GM23248 (cell line): ENCODE measurements at regions not wholly inside any gene's neighbourhood (a gene's known extent, or its start where the extent isn't known, plus 50 kb on each side); places are given as distances from the start of the nearest gene placed in this dataset.

Source experiments
- DNase-seq: peaks from one replicate; pipeline ENCODE4 v3.0.0-alpha.2; 2015
- H2AFZ ChIP-seq: fragments of 200-600 bp; sonication (generic); 2 replicates; pipeline ENCODE4 v1.6.1; 2016; ENCODE audit warnings: antibody characterized with exemption
- H3F3A ChIP-seq: fragments of 200-600 bp; sonication (generic); 2 replicates; pipeline ENCODE4 v1.6.1; 2016; ENCODE audit warnings: mild to moderate bottlenecking, antibody characterized with exemption, mixed run types; ENCODE audit not compliant: insufficient read depth
- H3K27ac ChIP-seq: fragments of 200-600 bp; sonication (generic); 2 replicates; pipeline ENCODE4 v1.5.1; 2016; ENCODE audit warnings: mild to moderate bottlenecking
- H3K27me3 ChIP-seq: fragments of 200-600 bp; sonication (generic); replicated peaks from 2 replicates; pipeline ENCODE4 v1.6.1; 2016; ENCODE audit warnings: mild to moderate bottlenecking; ENCODE audit not compliant: insufficient read depth
- H3K36me3 ChIP-seq: fragments of 200-600 bp; sonication (generic); 2 replicates; pipeline ENCODE4 v1.6.1; 2016; ENCODE audit warnings: low read depth, mild to moderate bottlenecking
- H3K4me1 ChIP-seq: fragments of 200-600 bp; sonication (generic); 2 replicates; pipeline ENCODE4 v1.6.1; 2016; ENCODE audit warnings: mild to moderate bottlenecking; ENCODE audit not compliant: insufficient read depth
- H3K4me2 ChIP-seq: fragments of 200-600 bp; sonication (generic); one replicate; pipeline ENCODE4 v1.6.1; 2016; ENCODE audit warnings: mild to moderate bottlenecking; ENCODE audit not compliant: unreplicated experiment
- H3K4me3 ChIP-seq: fragments of 200-600 bp; sonication (generic); 2 replicates; pipeline ENCODE4 v1.5.1; 2016; ENCODE audit warnings: mild to moderate bottlenecking
- H3K79me2 ChIP-seq: fragments of 200-600 bp; sonication (generic); 2 replicates; pipeline ENCODE4 v1.6.1; 2016; ENCODE audit warnings: mild to moderate bottlenecking; ENCODE audit not compliant: insufficient read depth
- H3K9ac ChIP-seq: fragments of 200-600 bp; sonication (generic); 2 replicates; pipeline ENCODE4 v1.6.1; 2016; ENCODE audit warnings: mild to moderate bottlenecking
- H3K9me2 ChIP-seq: fragments of 200-600 bp; sonication (generic); 2 replicates; pipeline ENCODE4 v1.6.1; 2016; ENCODE audit warnings: mixed run types, mild to moderate bottlenecking, moderate library complexity; ENCODE audit not compliant: insufficient read depth
- H3K9me3 ChIP-seq: fragments of 200-600 bp; sonication (generic); one replicate; pipeline ENCODE4 v1.6.1; 2017; ENCODE audit warnings: low read depth
- H4K20me1 ChIP-seq: fragments of 200-600 bp; sonication (generic); 2 replicates; pipeline ENCODE4 v1.6.0; 2016; ENCODE audit not compliant: insufficient read depth
- EZH2 ChIP-seq: fragments of 200-600 bp; sonication (generic); IDR thresholded peaks from 2 replicates; pipeline ENCODE4 v1.6.1; 2018; ENCODE audit warnings: antibody characterized with exemption, mild to moderate bottlenecking; ENCODE audit not compliant: insufficient read depth, poor library complexity, severe bottlenecking
- EZH2phosphoT487 ChIP-seq: fragments of 200-600 bp; sonication (generic); IDR thresholded peaks from 2 replicates; pipeline ENCODE4 v1.6.1; 2018; ENCODE audit warnings: antibody characterized with exemption, moderate library complexity, mild to moderate bottlenecking, low read depth; ENCODE audit not compliant: insufficient read depth
- WGBS, 2 experiments: methylation state at CpG; one replicate each; pipeline ENCODE4 v1.1.6; 2015 to 2017; ENCODE audit warnings: low lambda C conversion rate in 2 of 2, low coverage in 1 of 2; ENCODE audit errors: missing lambda C conversion rate in 2 of 2; 5-methylcytosine and 5-hydroxymethylcytosine counted together
- in situ Hi-C: fragments of 300-500 bp; cut with MboI; formaldehyde crosslinking; loops from 2 replicates; pipeline ENCODE4 v1.15.0; 2020

GRCh38 chr5:86542532-86542931, 75.2 kb upstream of the COX7C start:
- H3K36me3 ChIP-seq, result no peaks in the 10 kb centered on the region
- no peaks in the 10 kb centered on the region for H3K9me3 ChIP-seq
- no peaks in the 10 kb centered on the region for H4K20me1 ChIP-seq
- TF ChIP-seq EZH2phosphoT487 (no peak), EZH2 (no peak)
- H3K79me2 ChIP-seq, result no peaks in the 10 kb centered on the region
- no peaks in the 10 kb centered on the region for H3K9me2 ChIP-seq
- no peak overlapping the region for H2AFZ ChIP-seq
- no peak overlapping the region for H3K9ac ChIP-seq
- H3F3A ChIP-seq, result no peaks in the 10 kb centered on the region
- H3K4me1 ChIP-seq, result no peaks in the 10 kb centered on the region
- WGBS, 2 experiments, result 13% methylated on average over 3 of the region's 3 CpGs
- H3K4me2 ChIP-seq, result no peak overlapping the region
- no peak for DNase-seq
- no peak overlapping the region for H3K4me3 ChIP-seq
- no peak overlapping the region for H3K27ac ChIP-seq
- no peaks in the 10 kb centered on the region for H3K27me3 ChIP-seq
- in situ Hi-C loops, result no loop called here

GRCh38 chr5:86546044-86546443, 71.7 kb upstream of the COX7C start:
- in situ Hi-C loops, result no loop called here
- no peaks in the 10 kb centered on the region for H3K9me3 ChIP-seq
- H3K9me2 ChIP-seq, result no peaks in the 10 kb centered on the region
- no peak overlapping the region for H3K4me2 ChIP-seq
- H3K27me3 ChIP-seq, result no peaks in the 10 kb centered on the region
- no peak overlapping the region for H3K9ac ChIP-seq
- WGBS, 2 experiments, result 25 to 26% methylated on average over 2 of the region's 2 CpGs
- no peaks in the 10 kb centered on the region for H3K4me1 ChIP-seq
- no peak for DNase-seq
- H4K20me1 ChIP-seq, result no peaks in the 10 kb centered on the region
- H3F3A ChIP-seq, result no peaks in the 10 kb centered on the region
- no peak overlapping the region for H2AFZ ChIP-seq
- H3K79me2 ChIP-seq, result no peaks in the 10 kb centered on the region
- TF ChIP-seq EZH2 (no peak), EZH2phosphoT487 (no peak)
- no peak overlapping the region for H3K4me3 ChIP-seq
- no peaks in the 10 kb centered on the region for H3K36me3 ChIP-seq
- H3K27ac ChIP-seq, result no peak overlapping the region

DNA sequence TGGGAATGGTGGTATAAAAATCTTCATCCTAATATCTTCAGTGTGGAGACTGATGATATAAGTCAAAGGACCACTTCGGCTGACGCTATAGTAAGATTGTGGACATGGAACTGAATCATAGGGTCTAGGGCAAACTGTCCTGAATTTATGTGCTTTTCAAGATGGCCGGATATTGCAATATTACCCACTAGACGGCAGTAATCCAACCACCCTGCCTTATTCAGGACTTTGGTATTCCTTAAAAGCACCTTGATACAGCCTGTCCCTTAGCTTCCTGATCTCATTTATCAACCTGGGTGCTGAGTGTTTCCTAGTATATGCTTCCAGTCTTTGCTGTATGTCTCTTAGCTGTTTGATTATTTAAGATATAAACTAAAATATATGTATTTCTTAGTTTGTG, 71.2 kb upstream of the COX7C start:
- H3K9ac ChIP-seq, result no peak overlapping the region
- no peak overlapping the region for H3K4me3 ChIP-seq
- no peaks in the 10 kb centered on the region for H3K4me1 ChIP-seq
- in situ Hi-C loops, result no loop called here
- WGBS, 2 experiments, result 35 to 42% methylated on average over 4 of the region's 4 CpGs
- no peaks in the 10 kb centered on the region for H3K79me2 ChIP-seq
- no peak overlapping the region for H3K27ac ChIP-seq
- no peaks in the 10 kb centered on the region for H3K9me3 ChIP-seq
- H3K4me2 ChIP-seq, result no peak overlapping the region
- H4K20me1 ChIP-seq, result no peaks in the 10 kb centered on the region
- no peak overlapping the region for H2AFZ ChIP-seq
- no peaks in the 10 kb centered on the region for H3K36me3 ChIP-seq
- no peaks in the 10 kb centered on the region for H3K27me3 ChIP-seq
- TF ChIP-seq EZH2, result no peak
- H3F3A ChIP-seq, result no peaks in the 10 kb centered on the region
- H3K9me2 ChIP-seq, result no peaks in the 10 kb centered on the region
- no peak for DNase-seq

DNA sequence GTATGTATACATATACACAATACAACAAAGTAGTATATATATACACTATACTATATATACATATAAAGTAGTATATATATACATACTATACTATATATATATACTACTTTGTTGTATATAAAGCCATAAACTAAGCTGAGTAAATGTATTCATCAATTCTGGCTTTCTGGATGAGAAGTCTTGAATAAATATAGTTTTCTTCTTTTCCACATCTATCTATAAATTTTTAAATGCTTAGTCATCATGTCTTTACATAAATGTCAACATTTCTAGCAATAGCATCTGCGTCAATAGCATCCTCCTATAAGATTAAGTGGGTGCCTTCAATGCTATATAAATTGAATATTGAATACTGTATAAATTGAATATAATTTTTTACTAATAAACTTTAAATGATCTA, 63.1 kb upstream of the COX7C start:
- H4K20me1 ChIP-seq, result no peaks in the 10 kb centered on the region
- in situ Hi-C loops, result no loop called here
- TF ChIP-seq EZH2phosphoT487, result no peak
- no peak for TF ChIP-seq EZH2
- no peak overlapping the region for H3K9ac ChIP-seq
- H3K4me2 ChIP-seq, result no peak overlapping the region
- WGBS, 2 experiments, result 24 to 37% methylated on average over 1 of the region's 1 CpG
- H3K79me2 ChIP-seq, result no peaks in the 10 kb centered on the region
- no peak overlapping the region for H3K27ac ChIP-seq
- H3K36me3 ChIP-seq, result no peaks in the 10 kb centered on the region
- H3K27me3 ChIP-seq, result no peaks in the 10 kb centered on the region
- DNase-seq, result no peak
- no peaks in the 10 kb centered on the region for H3F3A ChIP-seq
- H3K4me3 ChIP-seq, result no peak overlapping the region
- H3K9me2 ChIP-seq, result no peaks in the 10 kb centered on the region
- H2AFZ ChIP-seq, result no peak overlapping the region
- H3K4me1 ChIP-seq, result no peaks in the 10 kb centered on the region
- H3K9me3 ChIP-seq, result no peaks in the 10 kb centered on the region

GRCh38 chr5:86557920-86558319, 59.8 kb upstream of the COX7C start:
- no peaks in the 10 kb centered on the region for H3K36me3 ChIP-seq
- no peak for DNase-seq
- TF ChIP-seq EZH2phosphoT487 (no peak), EZH2 (no peak)
- H2AFZ ChIP-seq, result no peak overlapping the region
- H3K9me2 ChIP-seq, result no peaks in the 10 kb centered on the region
- no peak overlapping the region for H3K4me3 ChIP-seq
- H3K4me2 ChIP-seq, result no peak overlapping the region
- no peaks in the 10 kb centered on the region for H4K20me1 ChIP-seq
- in situ Hi-C loops, result no loop called here
- no peak overlapping the region for H3K27ac ChIP-seq
- no peak overlapping the region for H3K9ac ChIP-seq
- no peaks in the 10 kb centered on the region for H3K4me1 ChIP-seq
- H3F3A ChIP-seq, result no peaks in the 10 kb centered on the region
- H3K79me2 ChIP-seq, result no peaks in the 10 kb centered on the region
- no peaks in the 10 kb centered on the region for H3K27me3 ChIP-seq
- H3K9me3 ChIP-seq, result no peaks in the 10 kb centered on the region
